ENCODE measurements at regions not wholly inside any gene's neighbourhood (a gene's known extent, or its start where the extent isn't known, plus 50 kb on each side); places are given as distances from the start of the nearest gene placed in this dataset.

GRCh38 chr10:129344731-129345355, 122.2 kb upstream of the MGMT start:
- no peak for TF ChIP-seq CTCF (IDR thresholded peaks at IDR 0.05; ENCODE audit: extremely low read depth, missing control alignments)
- no peak for DNase-seq (ENCODE audit: low spot score)

- TF ChIP-seq CTCF (IDR thresholded peaks at IDR 0.05; ENCODE audit: extremely low read depth, missing control alignments) = no peak
- no peak for DNase-seq (ENCODE audit: low spot score)
Measured at GRCh38 chr10:129345763-129346162, 121.3 kb upstream of the MGMT start.

GRCh38 chr10:129350690-129351089, 116.4 kb upstream of the MGMT start:
- TF ChIP-seq CTCF (IDR thresholded peaks at IDR 0.05; ENCODE audit: extremely low read depth, missing control alignments) = no peak
- no peak for DNase-seq (ENCODE audit: low spot score)

- TF ChIP-seq CTCF (IDR thresholded peaks at IDR 0.05; ENCODE audit: extremely low read depth, missing control alignments) = no peak
Measured at GRCh38 chr10:129353101-129353500, 113.9 kb upstream of the MGMT start.

GRCh38 chr10:129360046-129360445, 107.0 kb upstream of the MGMT start:
- no peak for TF ChIP-seq CTCF (IDR thresholded peaks at IDR 0.05; ENCODE audit: extremely low read depth, missing control alignments)
- no peak for DNase-seq (ENCODE audit: low spot score)

More at GRCh38 chr10:129353101-129353500, 113.9 kb upstream of the MGMT start:
- DNase-seq (ENCODE audit: low spot score) = no peak

GRCh38 chr10:129361676-129362376, 105.2 kb upstream of the MGMT start:
- no peak for TF ChIP-seq CTCF (IDR thresholded peaks at IDR 0.05; ENCODE audit: extremely low read depth, missing control alignments)
- no peak for DNase-seq (ENCODE audit: low spot score)

- TF ChIP-seq CTCF (IDR thresholded peaks at IDR 0.05; ENCODE audit: extremely low read depth, missing control alignments) = no peak
- DNase-seq (ENCODE audit: low spot score) = no peak
Measured at GRCh38 chr10:129364949-129365348, 102.1 kb upstream of the MGMT start.
